ENCODE measurements at regions not wholly inside any gene's neighbourhood (a gene's known extent, or its start where the extent isn't known, plus 50 kb on each side); places are given as distances from the start of the nearest gene placed in this dataset.

- TF ChIP-seq CTCF (IDR thresholded peaks at IDR 0.05; ENCODE audit: insufficient read depth, low read length, poor library complexity, severe bottlenecking) = no peak
- DNase-seq (ENCODE audit: low read depth) = no peak
- peaks cover 11% of the 10 kb centered on the region for H3K27me3 ChIP-seq (ENCODE audit: control insufficient read depth, insufficient read depth, low read length)
- no peaks in the 10 kb centered on the region for H3K36me3 ChIP-seq (ENCODE audit: control insufficient read depth, insufficient read depth, low read length)
- no peak overlapping the region for H3K4me3 ChIP-seq (ENCODE audit: low read depth, low read length)
Observed at GRCh38 chr13:110802260-110802659, 88.8 kb downstream of the ING1 start.

DNA sequence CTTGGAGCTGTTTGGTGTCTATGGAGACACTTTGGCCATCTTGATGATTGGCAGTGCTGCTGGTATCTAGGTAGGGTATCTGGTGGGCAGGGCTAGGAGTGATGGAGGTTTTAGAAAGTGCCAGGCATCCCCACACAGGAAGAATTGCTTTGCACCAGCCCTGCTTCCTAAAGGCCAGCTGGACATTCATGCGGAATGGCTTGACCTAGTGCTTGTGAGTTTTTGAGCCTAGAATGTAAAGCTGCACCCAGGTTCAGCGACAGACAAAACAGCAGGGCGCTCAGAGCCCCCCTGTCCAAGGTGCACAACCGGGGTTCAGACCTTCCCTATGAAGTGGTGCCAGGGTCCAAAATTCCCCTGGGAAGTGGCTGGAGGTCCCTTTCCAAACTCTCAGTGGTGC is 93.1 kb downstream of the ING1 start:
- H3K27me3 ChIP-seq (ENCODE audit: control insufficient read depth, insufficient read depth, low read length) = peaks cover 14% of the 10 kb centered on the region
- no peak for TF ChIP-seq CTCF (IDR thresholded peaks at IDR 0.05; ENCODE audit: insufficient read depth, low read length, poor library complexity, severe bottlenecking)
- no peak for DNase-seq (ENCODE audit: low read depth)
- no peaks in the 10 kb centered on the region for H3K36me3 ChIP-seq (ENCODE audit: control insufficient read depth, insufficient read depth, low read length)
- H3K4me3 ChIP-seq (ENCODE audit: low read depth, low read length) = no peak overlapping the region

GRCh38 chr13:110807546-110807945 is 94.0 kb downstream of the ING1 start:
- peaks cover 22% of the 10 kb centered on the region for H3K27me3 ChIP-seq (ENCODE audit: control insufficient read depth, insufficient read depth, low read length)
- H3K4me3 ChIP-seq (ENCODE audit: low read depth, low read length) = no peak overlapping the region
- H3K36me3 ChIP-seq (ENCODE audit: control insufficient read depth, insufficient read depth, low read length) = no peaks in the 10 kb centered on the region
- no peak for TF ChIP-seq CTCF (IDR thresholded peaks at IDR 0.05; ENCODE audit: insufficient read depth, low read length, poor library complexity, severe bottlenecking)
- DNase-seq (ENCODE audit: low read depth) = no peak

- Histone ChIP-seq H3K27me3 (ENCODE audit: control insufficient read depth, insufficient read depth, low read length) (peaks cover 26% of the 10 kb centered on the region), H3K4me3 (ENCODE audit: low read depth, low read length) (no peak overlapping the region), H3K36me3 (ENCODE audit: control insufficient read depth, insufficient read depth, low read length) (no peaks in the 10 kb centered on the region)
- TF ChIP-seq CTCF (IDR thresholded peaks at IDR 0.05; ENCODE audit: insufficient read depth, low read length, poor library complexity, severe bottlenecking) = no peak
- no peak for DNase-seq (ENCODE audit: low read depth)
Observed at GRCh38 chr13:110808138-110808537, 94.6 kb downstream of the ING1 start.

DNA sequence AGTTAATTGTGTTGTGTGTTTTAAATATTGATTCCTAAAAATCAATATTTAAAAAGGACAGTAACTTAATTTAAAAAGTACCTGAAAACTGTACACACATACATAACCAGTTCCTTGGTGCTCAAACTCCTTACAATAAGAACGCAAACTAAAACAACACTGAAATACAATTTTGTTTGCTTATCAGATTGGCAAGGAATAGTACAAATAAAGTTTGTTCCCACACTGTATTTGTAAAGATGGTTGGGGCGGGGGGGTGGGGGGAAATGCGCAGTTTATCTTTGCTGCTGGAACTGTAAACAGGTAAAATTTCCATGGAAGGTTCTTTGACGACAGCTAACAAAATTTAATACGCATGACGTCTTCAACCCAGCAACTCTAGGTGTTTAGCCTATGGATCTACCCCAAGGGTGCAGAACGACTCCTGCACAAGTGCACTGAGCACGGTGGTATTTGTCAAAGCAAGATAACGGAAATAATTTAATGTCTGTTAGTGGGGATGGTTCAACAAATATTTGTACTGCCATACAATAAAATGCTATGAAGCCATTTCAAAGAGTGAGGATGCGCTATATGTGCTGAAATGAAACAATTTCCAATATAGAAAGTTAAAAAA is 96.5 kb downstream of the ING1 start:
- Histone ChIP-seq H3K36me3 (ENCODE audit: control insufficient read depth, insufficient read depth, low read length) (no peaks in the 10 kb centered on the region), H3K27me3 (ENCODE audit: control insufficient read depth, insufficient read depth, low read length) (peaks cover 27% of the 10 kb centered on the region), H3K4me3 (ENCODE audit: low read depth, low read length) (no peak overlapping the region)
- TF ChIP-seq CTCF (IDR thresholded peaks at IDR 0.05; ENCODE audit: insufficient read depth, low read length, poor library complexity, severe bottlenecking) = no peak
- no peak for DNase-seq (ENCODE audit: low read depth)

Data from kidney epithelial cell (primary cell).